GM21786 (cell line): ENCODE measurements at regions not wholly inside any gene's neighbourhood (a gene's known extent, or its start where the extent isn't known, plus 50 kb on each side); places are given as distances from the start of the nearest gene placed in this dataset.
"Not testable (repeated sequence)": the region's sequence is repeated elsewhere in the genome, so short reads cannot be mapped to it uniquely, and the experiment has no call there.

ENCODE experiments used
- ATAC-seq: cut with Tn5 transposase; IDR thresholded peaks from one replicate; pipeline ENCODE4 v1.9.1; 2021; ENCODE audit not compliant: unreplicated experiment

GRCh38 chr12:126908765-126909142 is 1358.2 kb upstream of the TMEM132C start:
- no peak for ATAC-seq

GRCh38 chr12:126910570-126910969 is 1356.4 kb upstream of the TMEM132C start:
- ATAC-seq = no peak

GRCh38 chr12:126912111-126912510 is 1354.9 kb upstream of the TMEM132C start:
- no peak for ATAC-seq

GRCh38 chr12:126914170-126914793 is 1352.7 kb upstream of the TMEM132C start:
- no peak for ATAC-seq

GRCh38 chr12:126915309-126915708 is 1351.7 kb upstream of the TMEM132C start:
- no peak for ATAC-seq

- ATAC-seq = no peak
Measured at GRCh38 chr12:126926023-126926594, 1340.9 kb upstream of the TMEM132C start.

- no peak for ATAC-seq
Measured at GRCh38 chr12:126930234-126930633, 1336.7 kb upstream of the TMEM132C start.

- no peak for ATAC-seq
Measured at GRCh38 chr12:126932156-126932555, 1334.8 kb upstream of the TMEM132C start.

GRCh38 chr12:126935435-126935834 is 1331.5 kb upstream of the TMEM132C start:
- no peak for ATAC-seq

GRCh38 chr12:126936181-126936851 is 1330.7 kb upstream of the TMEM132C start:
- peak; percentile 56 for ATAC-seq

GRCh38 chr12:126937431-126937830 is 1329.5 kb upstream of the TMEM132C start:
- no peak for ATAC-seq

GRCh38 chr12:126944684-126945083 is 1322.3 kb upstream of the TMEM132C start:
- no peak for ATAC-seq

- ATAC-seq = not testable (repeated sequence)
Measured at GRCh38 chr12:126946958-126947357, 1320.0 kb upstream of the TMEM132C start.

GRCh38 chr12:126949558-126949957 is 1317.4 kb upstream of the TMEM132C start:
- ATAC-seq = no peak

GRCh38 chr12:126950266-126950665 is 1316.7 kb upstream of the TMEM132C start:
- no peak for ATAC-seq

- no peak for ATAC-seq
Measured at GRCh38 chr12:126952096-126953007, 1314.6 kb upstream of the TMEM132C start.

- ATAC-seq = no peak
Measured at GRCh38 chr12:126953365-126953889, 1313.5 kb upstream of the TMEM132C start.

GRCh38 chr12:126960221-126960620 is 1306.7 kb upstream of the TMEM132C start:
- no peak for ATAC-seq

GRCh38 chr12:126960709-126961108 is 1306.3 kb upstream of the TMEM132C start:
- no peak for ATAC-seq

- no peak for ATAC-seq
Measured at GRCh38 chr12:126963825-126964224, 1303.1 kb upstream of the TMEM132C start.

- no peak for ATAC-seq
Measured at GRCh38 chr12:126966498-126966897, 1300.5 kb upstream of the TMEM132C start.
